Liver (tissue), 8 donors: ENCODE measurements at regions not wholly inside any gene's neighbourhood (a gene's known extent, or its start where the extent isn't known, plus 50 kb on each side); places are given as distances from the start of the nearest gene placed in this dataset.

Experiments used
- DNase-seq: peaks from one replicate; pipeline ENCODE4 v3.0.0-alpha.2; 2017; ENCODE audit warnings: low spot score
- H3K27ac ChIP-seq, 2 donors: one replicate each; pipeline ENCODE4 v1.7.0; 2013; ENCODE audit warnings: inconsistent platforms in 2 of 2, low read length in 2 of 2, control low read depth in 1 of 2, low read depth in 1 of 2, mild to moderate bottlenecking in 1 of 2
- H3K27me3 ChIP-seq, 4 donors: one replicate each; pipeline versions ENCODE4 v1.6.1 to v1.7.0; 2013; ENCODE audit warnings: low read length in 3 of 4, inconsistent platforms in 1 of 4, mild to moderate bottlenecking in 1 of 4, moderate library complexity in 1 of 4; ENCODE audit not compliant: control insufficient read depth in 4 of 4, insufficient read depth in 4 of 4
- H3K36me3 ChIP-seq, 4 donors: one replicate each; pipeline versions ENCODE4 v1.6.1 to v1.7.0; 2013; ENCODE audit warnings: low read length in 3 of 4, mild to moderate bottlenecking in 3 of 4, low read depth in 1 of 4, moderate library complexity in 1 of 4; ENCODE audit not compliant: control insufficient read depth in 4 of 4, insufficient read depth in 3 of 4
- H3K4me1 ChIP-seq, 4 donors: one replicate each; pipeline versions ENCODE4 v1.6.1 to v1.7.0; 2013; ENCODE audit warnings: low read length in 3 of 4, mild to moderate bottlenecking in 3 of 4, moderate library complexity in 1 of 4; ENCODE audit not compliant: control insufficient read depth in 4 of 4, insufficient read depth in 4 of 4
- H3K4me3 ChIP-seq, 3 donors: one replicate each; pipeline versions ENCODE4 v1.6.1 to v1.7.0; 2013; ENCODE audit warnings: low read length in 3 of 3, control low read depth in 1 of 3, low read depth in 1 of 3, mild to moderate bottlenecking in 1 of 3
- H3K9ac ChIP-seq, 2 donors: one replicate each; pipeline ENCODE4 v1.7.0; 2013; ENCODE audit warnings: low read length in 2 of 2, mild to moderate bottlenecking in 2 of 2, moderate library complexity in 2 of 2, control low read depth in 1 of 2, low read depth in 1 of 2
- H3K9me3 ChIP-seq, 4 donors: one replicate each; pipeline versions ENCODE4 v1.6.1 to v1.7.0; 2013; ENCODE audit warnings: low read length in 3 of 4; ENCODE audit not compliant: control insufficient read depth in 4 of 4
- ATF3 ChIP-seq: IDR thresholded peaks from 2 replicates; pipeline ENCODE4 v1.6.1; 2016; ENCODE audit warnings: antibody characterized with exemption
- CTCF ChIP-seq: fragments of 150-350 bp; IDR thresholded peaks from 2 replicates; pipeline ENCODE4 v1.5.1; 2017; ENCODE audit warnings: improper control_type of control experiment, low read depth, low read length; ENCODE audit not compliant: missing input control
- EGR1 ChIP-seq, 2 donors: IDR thresholded peaks; 2 replicates each; pipeline ENCODE4 v1.6.1; 2016 to 2018; ENCODE audit warnings: antibody characterized with exemption in 2 of 2, low read depth in 2 of 2
- FOXA1 ChIP-seq: IDR thresholded peaks from 2 replicates; pipeline ENCODE4 v1.6.1; 2016; ENCODE audit warnings: antibody characterized with exemption
- FOXA2 ChIP-seq: IDR thresholded peaks from 2 replicates; pipeline ENCODE4 v1.6.1; 2016; ENCODE audit warnings: antibody characterized with exemption
- GABPA ChIP-seq, 2 donors: IDR thresholded peaks in 1 of 2; conservative IDR thresholded peaks in 1 of 2; 2 replicates each; pipeline ENCODE4 v1.6.1; 2016; ENCODE audit warnings: antibody characterized with exemption in 2 of 2, mild to moderate bottlenecking in 1 of 2, moderate library complexity in 1 of 2
- HNF4A ChIP-seq, 2 donors: conservative IDR thresholded peaks; 2 replicates each; pipeline ENCODE4 v1.6.1; 2016; ENCODE audit warnings: antibody characterized with exemption in 2 of 2, mild to moderate bottlenecking in 2 of 2
- HNF4G ChIP-seq: IDR thresholded peaks from 2 replicates; pipeline ENCODE4 v1.6.1; 2016; ENCODE audit warnings: antibody characterized with exemption
- JUND ChIP-seq, 2 donors: IDR thresholded peaks; 2 replicates each; pipeline ENCODE4 v1.6.1; 2016; ENCODE audit warnings: antibody characterized with exemption in 2 of 2
- MAX ChIP-seq: IDR thresholded peaks from 2 replicates; pipeline ENCODE4 v1.6.1; 2016; ENCODE audit warnings: antibody characterized with exemption
- NR2F2 ChIP-seq: IDR thresholded peaks from 2 replicates; pipeline ENCODE4 v1.6.1; 2016; ENCODE audit warnings: antibody characterized with exemption
- RAD21 ChIP-seq, 2 donors: IDR thresholded peaks; 2 replicates each; pipeline ENCODE4 v1.6.1; 2016; ENCODE audit warnings: antibody characterized with exemption in 2 of 2, mild to moderate bottlenecking in 2 of 2
- REST ChIP-seq: IDR thresholded peaks from 2 replicates; pipeline ENCODE4 v1.6.1; 2016; ENCODE audit warnings: antibody characterized with exemption, mild to moderate bottlenecking
- RXRA ChIP-seq, 2 donors: IDR thresholded peaks; 2 replicates each; pipeline ENCODE4 v1.6.1; 2017 to 2018; ENCODE audit warnings: antibody characterized with exemption in 2 of 2, mild to moderate bottlenecking in 1 of 2
- SP1 ChIP-seq: IDR thresholded peaks from 2 replicates; pipeline ENCODE4 v1.6.1; 2018; ENCODE audit warnings: antibody characterized with exemption, mild to moderate bottlenecking
- TAF1 ChIP-seq: conservative IDR thresholded peaks from 2 replicates; pipeline ENCODE4 v1.6.1; 2016; ENCODE audit warnings: antibody characterized with exemption, mild to moderate bottlenecking
- YY1 ChIP-seq: IDR thresholded peaks from 2 replicates; pipeline ENCODE4 v1.6.1; 2016; ENCODE audit warnings: antibody characterized with exemption, mild to moderate bottlenecking
- ZBTB33 ChIP-seq: IDR thresholded peaks from 2 replicates; pipeline ENCODE4 v1.6.1; 2016; ENCODE audit warnings: antibody characterized with exemption
- WGBS: extraction: QIAGEN DNeasy Blood & Tissue Kit; methylation state at CpG from one replicate; pipeline ENCODE4 v1.1.7; 2013; 5-methylcytosine and 5-hydroxymethylcytosine counted together
- donor health status: healthy.
- donor health status: healthy.
- donor health status: healthy.
- donor health status: healthy.
- donor health status: healthy.

- Histone ChIP-seq H3K4me1 (no peaks in the 10 kb centered on the region), H3K4me3 (no peak overlapping the region), H3K9ac (no peak overlapping the region), H3K27me3 (no peaks in the 10 kb centered on the region), H3K27ac (no peak overlapping the region), H3K36me3 (no peaks in the 10 kb centered on the region), H3K9me3 (no peaks in the 10 kb centered on the region)
- TF ChIP-seq REST: no peak
- no peak for TF ChIP-seq JUND (IDR thresholded peaks at IDR 0.05)
- no peak for TF ChIP-seq MAX
- TF ChIP-seq RXRA (IDR thresholded peaks at IDR 0.05): no peak
- TF ChIP-seq GABPA (IDR thresholded peaks at IDR 0.05 in 1 of 2, conservative IDR thresholded peaks at IDR 0.05 in 1 of 2): no peak
- no peak for TF ChIP-seq SP1
- no peak for TF ChIP-seq NR2F2
- TF ChIP-seq RAD21 (IDR thresholded peaks at IDR 0.05): no peak
- TF ChIP-seq FOXA1: no peak
- 75% methylated on average over 3 of the region's 3 CpGs for WGBS
- no peak for DNase-seq
Observed at GRCh38 chr5:92467695-92468094, 1084.6 kb upstream of the ARRDC3 start.

- WGBS: 64% methylated on average over 2 of the region's 2 CpGs
- Histone ChIP-seq H3K27me3 (no peaks in the 10 kb centered on the region), H3K9ac (no peak overlapping the region), H3K4me3 (no peak overlapping the region), H3K36me3 (no peaks in the 10 kb centered on the region), H3K4me1 (no peaks in the 10 kb centered on the region), H3K9me3 (peaks cover 0 to 4% (median 0%) of the 10 kb centered on the region in 4 donors), H3K27ac (no peak overlapping the region)
- no peak for DNase-seq
- TF ChIP-seq TAF1 (no peak), HNF4G (no peak), EGR1 (IDR thresholded peaks at IDR 0.05; ENCODE audit: low read depth in 2 of 2) (no peak), RXRA (IDR thresholded peaks at IDR 0.05) (no peak), ZBTB33 (no peak), JUND (IDR thresholded peaks at IDR 0.05) (no peak), SP1 (no peak), YY1 (no peak), FOXA1 (no peak), CTCF (no peak), GABPA (IDR thresholded peaks at IDR 0.05 in 1 of 2, conservative IDR thresholded peaks at IDR 0.05 in 1 of 2) (no peak), REST (no peak), MAX (no peak), NR2F2 (no peak), ATF3 (no peak), FOXA2 (no peak), HNF4A (conservative IDR thresholded peaks at IDR 0.05) (no peak), RAD21 (IDR thresholded peaks at IDR 0.05) (no peak)
Observed at GRCh38 chr5:92460505-92460904, 1077.4 kb upstream of the ARRDC3 start.
